Stimulated activated CD4-positive, alpha-beta T cell treated with anti-CD3 and anti-CD28 coated beads, Interleukin-2, amount 100 ng/mL, for 24 hours (primary cell): ENCODE measurements at regions not wholly inside any gene's neighbourhood (a gene's known extent, or its start where the extent isn't known, plus 50 kb on each side); places are given as distances from the start of the nearest gene placed in this dataset.

Experiments used
- DNase-seq, 2 donors: peaks; one replicate each; pipeline ENCODE4 v3.0.0-alpha.2; 2020

DNA sequence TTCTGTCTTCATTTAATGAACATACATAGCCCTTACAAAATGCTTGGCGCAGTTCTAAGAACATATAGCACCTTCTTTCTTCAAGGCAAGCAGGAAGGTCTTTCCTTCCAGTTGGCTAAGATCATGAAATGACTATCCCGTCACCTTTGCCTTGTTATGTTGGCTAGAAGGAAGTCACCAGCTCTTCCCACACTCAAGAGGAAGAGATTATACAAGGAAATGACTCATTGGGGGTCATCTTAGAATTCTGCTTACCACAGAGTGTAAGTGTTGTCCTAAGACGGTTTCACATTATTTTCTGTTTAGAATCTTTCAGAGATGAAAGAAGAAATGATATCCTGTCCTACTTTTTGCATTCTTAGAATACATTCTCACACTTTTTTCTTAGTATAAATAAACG is 808.0 kb upstream of the LUZP2 start:
- DNase-seq, result no peak

DNA sequence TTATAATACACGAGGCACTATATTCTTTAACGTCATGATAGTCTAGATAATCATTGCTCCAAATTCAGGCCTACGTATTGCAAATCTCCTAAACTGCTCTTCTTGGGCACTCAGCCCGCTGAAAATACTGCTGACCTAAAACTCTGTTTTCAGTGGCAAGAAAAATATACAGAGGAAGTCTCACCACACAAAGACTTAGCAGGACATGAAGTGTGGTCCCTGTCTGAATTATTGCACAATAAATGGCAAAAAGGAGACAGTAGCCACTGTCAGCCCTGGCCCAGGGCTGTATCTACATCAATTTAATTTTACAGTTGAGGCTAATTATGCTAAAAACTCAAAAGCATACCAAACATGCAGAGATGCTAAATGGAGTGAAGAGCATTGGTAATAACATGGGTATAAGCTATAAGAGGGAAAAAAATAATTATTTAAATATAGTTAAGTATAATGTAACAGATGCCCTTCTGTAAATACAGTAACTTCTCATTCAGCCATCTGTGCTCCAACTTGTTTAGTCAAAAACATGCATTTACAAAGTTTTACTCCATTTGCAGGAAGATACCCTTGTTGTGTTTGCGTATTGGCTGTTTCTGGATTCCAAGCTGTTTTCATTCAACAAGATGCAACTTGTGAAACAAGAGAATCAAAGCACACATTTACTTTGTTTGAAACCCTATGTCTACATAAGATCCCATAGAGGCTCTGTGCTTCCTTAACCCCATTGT is 800.0 kb upstream of the LUZP2 start:
- DNase-seq, result no peak

DNA sequence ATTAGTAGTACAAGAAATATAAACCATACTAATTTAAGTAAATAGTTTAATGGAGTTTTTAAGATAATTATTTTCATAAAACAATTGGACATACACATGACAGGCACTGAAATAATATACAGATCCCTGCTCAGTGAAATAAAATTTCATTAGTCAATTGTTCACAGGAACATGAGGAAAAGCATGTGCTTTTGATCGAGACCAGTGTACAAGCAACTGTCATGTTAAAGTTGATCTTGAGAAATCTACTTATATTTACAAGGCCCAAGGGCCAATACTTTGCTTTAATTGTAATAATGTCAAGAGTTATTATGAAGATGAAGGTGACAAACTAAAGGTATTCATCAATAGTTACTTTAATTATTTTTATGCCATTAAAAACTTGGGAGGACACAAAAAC is 792.7 kb upstream of the LUZP2 start:
- DNase-seq, result no peak

DNA sequence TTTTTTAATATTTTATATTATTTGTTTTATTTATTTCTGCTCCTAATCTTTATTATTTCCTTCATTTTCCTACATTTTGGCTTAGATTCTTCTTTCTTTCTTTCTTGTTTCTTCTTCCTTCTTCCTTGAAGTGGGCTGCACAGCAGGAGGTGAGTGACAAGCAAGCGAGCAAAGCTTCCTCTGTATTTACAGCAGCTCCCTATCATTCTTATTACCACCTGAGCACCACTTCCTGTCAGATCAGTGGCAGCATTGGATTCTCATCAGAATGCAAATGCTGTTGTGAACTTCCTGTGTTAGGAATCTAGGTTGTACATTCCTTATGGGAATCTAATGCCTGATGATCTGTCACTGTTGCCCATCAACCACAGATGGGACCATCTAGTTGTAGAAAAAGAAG is 784.9 kb upstream of the LUZP2 start:
- no peak for DNase-seq

DNA sequence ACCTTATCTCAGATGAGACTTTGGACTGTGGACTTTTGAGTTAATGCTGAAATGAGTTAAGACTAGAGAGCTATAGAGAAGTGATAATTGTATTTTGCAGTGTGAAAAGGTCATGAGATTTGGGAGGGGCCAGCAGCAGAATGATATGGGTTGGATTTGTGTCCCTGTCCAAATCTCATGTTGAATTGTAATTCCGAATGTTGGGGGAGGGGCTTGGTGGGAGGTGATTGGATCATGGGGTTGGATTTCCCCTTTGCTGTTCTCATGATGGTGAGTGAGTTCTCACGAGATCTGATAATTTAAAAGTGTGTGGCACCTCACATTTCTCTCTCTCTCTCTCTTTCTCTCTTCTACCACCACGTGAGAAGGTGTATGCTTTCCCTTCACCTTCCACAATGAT is 777.8 kb upstream of the LUZP2 start:
- no peak for DNase-seq

DNA sequence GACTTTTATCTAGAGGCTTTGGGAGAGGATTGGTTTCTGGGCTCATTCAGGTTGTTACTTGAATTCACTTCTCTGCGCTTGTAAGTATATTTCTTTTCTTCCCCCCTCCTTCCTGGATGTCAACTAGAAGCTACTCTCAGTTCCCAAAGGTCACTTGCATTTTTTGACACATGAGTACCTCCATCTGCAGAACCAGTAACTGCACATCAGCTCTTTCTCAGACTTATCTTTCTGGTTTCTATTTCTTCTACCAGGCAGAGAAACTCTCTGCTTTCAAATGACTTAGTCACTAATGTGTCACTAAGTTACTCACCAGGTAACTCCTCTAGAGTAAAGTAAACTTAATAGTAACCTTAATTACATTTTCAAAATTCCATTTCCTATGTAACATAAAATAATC is 773.0 kb upstream of the LUZP2 start:
- no peak for DNase-seq

DNA sequence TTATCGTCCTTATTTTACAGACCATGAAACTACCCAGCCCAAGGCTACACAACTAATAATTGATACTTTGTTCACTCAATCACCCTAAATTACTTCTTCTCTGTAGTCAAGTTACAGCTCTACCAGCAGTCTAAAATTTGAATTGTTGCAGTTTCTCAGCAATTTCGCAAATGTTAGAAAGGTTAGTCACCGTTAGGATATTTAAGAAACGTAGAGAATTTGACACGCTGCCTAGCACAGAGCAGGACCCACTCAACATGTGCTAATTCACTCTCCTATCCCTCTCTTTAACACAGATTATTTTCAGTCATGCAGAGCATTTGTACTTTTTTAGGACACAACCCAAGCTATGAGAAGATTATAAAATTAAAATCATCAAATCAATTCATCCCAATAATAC is 771.1 kb upstream of the LUZP2 start:
- DNase-seq, result no peak

DNA sequence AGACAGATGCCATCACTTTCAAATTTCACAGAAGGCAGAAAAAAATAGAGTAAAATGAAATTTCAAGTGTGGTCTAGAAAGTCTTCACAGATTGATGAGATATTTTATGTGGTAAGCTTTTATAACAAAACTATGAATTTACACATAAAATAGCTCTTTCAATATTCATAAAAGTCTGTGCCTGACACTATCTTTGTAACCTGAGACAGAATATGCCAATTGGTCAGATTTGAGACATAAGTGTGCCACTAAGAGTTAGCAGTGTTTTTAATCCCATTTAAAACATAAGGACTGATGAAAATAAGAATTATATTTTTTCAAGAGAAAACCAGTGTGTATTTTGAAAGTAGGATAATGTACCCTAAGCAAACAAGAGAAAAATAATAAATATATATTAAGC is 769.5 kb upstream of the LUZP2 start:
- no peak for DNase-seq

DNA sequence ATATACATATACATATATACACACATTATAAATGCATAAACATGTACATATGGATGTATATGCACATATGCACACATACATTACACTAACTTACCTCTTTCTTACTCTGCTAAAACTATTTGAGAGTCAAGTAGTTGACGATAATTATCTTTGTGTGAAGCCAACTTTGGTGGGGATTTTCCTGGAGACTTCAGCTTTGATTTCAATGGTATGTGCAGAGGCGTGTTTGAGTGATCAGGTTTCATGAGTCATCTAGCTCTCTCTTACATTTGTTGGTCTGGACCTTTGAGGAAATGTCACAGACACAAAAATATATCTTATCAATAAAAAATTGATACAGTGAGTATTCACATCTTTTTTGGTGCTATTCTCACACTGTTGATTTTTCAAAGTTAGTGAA is 769.1 kb upstream of the LUZP2 start:
- no peak for DNase-seq

DNA sequence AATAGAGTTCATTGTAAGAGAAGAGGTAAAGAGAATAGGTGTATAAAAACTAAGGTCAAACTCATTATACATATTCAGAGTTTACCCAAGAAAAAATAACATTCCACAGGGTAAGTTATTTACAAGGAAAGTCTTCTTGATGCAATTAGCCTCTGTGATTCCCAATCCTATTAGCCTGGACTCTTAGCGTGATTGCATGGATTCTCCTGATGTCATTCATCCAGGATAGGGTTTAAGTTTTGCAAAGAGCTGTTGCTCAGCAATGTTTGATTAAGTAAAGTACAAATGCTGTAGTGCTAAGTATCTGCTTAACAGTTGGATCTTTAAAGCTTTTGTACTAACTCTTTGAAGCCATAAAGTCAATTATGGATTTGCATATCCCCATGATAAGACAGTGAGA is 767.8 kb upstream of the LUZP2 start:
- DNase-seq, result no peak

DNA sequence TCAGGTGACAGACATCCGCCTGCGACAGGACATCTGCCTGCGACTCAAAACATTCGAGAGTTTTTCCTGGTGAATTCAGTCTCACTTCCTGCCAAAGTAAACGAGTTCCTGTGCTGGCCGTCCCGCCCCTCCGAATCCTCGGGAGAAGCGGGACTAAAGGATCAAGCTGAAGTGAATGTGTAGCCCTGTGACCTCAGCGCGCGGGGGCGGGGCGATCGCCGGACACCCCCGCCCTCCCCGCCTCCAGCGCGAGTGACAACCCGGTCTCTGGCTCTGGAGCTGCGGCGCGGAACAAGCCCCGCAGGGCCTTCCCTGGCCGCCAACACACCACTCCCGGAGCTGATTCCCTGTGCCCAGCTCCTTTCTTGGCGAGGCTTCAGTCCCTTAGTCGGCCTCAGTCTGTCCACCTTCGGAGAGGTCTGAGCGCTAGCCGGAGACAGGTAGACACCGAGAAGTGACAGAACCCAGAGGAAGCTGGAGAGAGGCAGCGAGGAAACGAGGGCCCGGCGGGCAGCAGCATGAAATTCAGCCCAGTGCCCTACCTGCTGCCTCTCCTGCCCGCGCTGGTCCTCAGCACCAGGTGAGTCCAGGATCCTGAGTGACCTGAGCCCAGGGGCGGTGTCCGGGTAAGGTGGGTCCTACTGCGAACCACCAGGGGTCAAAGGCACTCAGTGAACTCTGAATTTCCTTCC is 766.4 kb upstream of the LUZP2 start:
- no peak for DNase-seq

DNA sequence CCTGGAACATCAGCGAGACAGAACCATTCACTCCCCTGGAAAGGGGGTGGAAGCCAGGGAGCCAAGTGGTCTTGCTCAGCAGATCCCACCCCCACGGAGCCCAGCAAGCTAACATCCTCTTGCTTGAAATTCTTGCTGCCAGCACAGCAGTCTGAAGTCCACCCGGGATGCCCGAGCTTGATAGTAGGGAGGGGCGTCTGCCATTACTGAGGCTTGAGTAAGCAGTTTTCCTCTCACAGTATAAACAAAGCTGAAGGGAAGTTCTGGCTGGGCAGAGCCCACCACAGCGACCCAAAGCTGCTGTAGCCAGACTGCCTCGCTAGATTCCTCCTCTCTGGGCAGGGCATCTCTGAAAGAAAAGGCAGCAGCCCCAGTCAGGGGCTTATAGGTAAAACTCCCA is 764.8 kb upstream of the LUZP2 start:
- no peak for DNase-seq

DNA sequence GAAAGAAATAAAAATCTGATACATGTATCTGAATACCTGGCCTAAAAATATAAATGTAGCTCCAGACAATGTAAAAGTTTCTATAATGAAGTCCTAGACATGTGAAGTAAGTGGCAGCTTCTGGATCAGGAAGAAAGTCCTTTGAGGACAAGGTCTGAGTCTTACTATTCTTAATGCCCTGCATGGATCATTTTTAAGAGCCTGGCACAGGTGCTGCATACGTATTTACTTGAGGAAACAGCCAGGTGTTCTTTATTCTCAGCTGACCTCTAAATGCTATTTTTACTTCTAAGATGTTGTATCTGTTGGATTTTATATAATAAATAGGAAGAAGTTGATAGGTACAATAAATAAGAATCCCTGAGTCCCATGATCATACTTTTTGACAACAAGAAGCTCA is 750.0 kb upstream of the LUZP2 start:
- no peak for DNase-seq

DNA sequence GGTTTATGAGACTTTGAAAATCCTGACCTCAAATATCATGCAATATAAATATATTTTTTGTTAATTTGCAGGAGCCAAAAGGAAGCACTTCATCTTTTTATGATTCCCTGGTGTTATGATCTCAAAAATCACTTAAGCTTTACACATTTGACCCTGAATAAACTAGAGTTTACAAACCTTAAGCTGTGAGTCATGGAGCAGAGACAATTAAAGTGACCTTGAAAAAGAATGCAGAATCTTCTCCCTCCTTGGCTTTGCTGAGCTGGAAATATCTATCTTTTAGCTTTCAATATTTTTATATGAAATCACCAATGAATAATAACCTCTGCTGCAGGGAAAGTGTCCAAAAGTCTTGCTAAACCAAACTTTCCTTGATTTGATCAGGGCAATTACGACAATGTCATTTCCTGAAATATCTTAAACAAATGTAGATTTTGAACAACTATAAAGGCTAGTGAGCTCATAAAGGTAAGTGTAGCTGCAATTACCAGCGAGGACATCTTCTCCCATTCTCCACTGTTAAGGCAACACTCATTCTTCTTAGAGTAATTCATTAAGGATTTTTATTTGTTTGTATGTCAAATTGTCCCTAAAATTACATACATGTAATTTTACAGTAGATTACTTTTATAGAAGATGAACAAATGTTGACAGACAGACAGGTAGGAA is 747.0 kb upstream of the LUZP2 start:
- DNase-seq, result no peak

DNA sequence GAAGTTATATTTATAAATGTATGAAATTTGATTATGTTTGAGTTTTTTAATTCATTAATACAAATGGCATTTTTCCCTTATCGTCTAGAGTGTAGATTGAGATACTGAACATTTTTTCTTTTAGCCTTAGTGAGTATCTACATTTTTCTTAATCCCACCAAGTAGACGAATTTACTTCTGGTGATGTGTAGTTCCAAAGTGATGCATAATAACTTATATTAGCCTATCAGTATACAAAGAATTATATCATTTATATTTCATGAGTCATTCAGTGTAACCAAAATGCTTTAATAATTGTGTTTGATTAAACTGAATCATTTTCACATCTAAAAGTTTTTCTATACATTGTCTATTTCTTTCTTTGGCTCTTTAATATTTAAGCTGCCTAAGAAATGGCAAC is 745.6 kb upstream of the LUZP2 start:
- DNase-seq, result no peak

DNA sequence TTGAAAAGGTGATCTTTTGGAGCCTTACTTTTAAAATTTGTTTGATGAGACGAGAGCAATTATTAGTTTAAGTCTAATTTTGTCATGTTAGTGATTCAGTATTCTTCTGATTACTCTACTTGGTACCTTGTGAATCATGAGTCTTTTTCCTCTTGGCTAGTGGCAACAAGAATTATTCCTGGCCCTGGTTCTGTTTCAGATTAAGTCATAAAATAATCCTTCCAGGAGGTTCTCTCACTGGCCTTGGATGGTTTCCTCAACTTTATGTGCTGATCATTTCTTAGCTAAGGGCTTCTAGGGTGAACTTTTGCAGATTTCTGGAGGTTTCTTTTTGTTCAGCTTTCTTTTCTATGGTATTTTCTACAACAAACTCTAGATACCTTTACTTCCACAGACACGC is 741.8 kb upstream of the LUZP2 start:
- DNase-seq, result no peak

DNA sequence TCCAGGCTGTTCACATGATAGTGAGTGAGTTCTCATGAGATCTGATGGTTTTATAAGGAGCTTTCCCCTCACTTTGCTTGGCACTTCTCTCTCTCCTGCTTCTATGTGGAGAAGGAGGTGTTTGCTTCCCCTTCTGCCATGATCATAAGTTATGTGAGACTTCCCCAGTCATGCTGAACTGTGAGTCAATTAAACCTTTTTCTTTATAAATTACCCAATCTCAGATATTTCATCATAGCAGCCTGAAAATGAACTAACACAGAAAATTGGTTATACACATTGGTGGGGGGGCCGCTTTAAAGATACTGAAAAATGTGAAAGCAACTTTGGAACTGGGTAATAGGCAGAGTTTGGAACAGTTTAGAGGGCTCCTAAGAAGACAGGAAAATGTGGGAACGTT is 741.1 kb upstream of the LUZP2 start:
- no peak for DNase-seq

DNA sequence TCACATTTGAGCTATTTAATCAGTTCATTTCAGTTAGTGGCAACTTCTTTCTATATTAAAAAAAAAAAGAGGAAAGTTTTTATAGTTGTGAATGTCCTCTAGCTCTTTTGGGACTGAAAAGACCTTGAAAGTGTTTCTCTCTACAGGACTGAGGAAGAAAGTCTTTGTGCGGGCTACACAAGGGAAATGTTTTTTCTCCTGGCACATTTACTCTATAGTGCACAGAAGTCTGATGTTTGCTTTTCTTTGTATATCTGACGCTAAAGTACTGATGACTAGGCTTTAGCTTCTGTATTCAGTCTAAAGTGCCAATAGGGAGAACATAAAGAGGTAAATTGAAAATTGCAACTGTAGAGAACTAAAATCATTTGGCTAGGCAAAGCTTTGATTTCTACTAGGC is 737.4 kb upstream of the LUZP2 start:
- DNase-seq, result no peak

DNA sequence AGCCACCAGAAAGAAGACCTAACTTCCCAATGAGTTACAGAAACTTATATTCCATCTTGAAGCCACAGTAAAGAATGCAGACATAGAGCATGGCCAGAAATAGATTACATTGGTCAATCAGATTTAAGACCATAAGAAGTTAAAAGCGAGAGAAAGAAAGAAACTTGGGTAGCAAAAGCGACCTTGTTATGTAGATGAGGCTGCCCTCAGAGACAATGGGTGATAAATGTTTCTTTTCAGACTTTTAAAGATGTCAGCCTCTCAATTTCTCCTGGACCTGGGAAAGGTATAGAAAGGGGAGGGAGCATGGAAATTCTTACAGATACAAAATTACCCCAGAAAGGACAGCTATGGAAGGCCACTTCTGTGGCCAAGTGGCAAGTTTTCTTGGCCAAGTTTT is 732.6 kb upstream of the LUZP2 start:
- DNase-seq, result no peak

DNA sequence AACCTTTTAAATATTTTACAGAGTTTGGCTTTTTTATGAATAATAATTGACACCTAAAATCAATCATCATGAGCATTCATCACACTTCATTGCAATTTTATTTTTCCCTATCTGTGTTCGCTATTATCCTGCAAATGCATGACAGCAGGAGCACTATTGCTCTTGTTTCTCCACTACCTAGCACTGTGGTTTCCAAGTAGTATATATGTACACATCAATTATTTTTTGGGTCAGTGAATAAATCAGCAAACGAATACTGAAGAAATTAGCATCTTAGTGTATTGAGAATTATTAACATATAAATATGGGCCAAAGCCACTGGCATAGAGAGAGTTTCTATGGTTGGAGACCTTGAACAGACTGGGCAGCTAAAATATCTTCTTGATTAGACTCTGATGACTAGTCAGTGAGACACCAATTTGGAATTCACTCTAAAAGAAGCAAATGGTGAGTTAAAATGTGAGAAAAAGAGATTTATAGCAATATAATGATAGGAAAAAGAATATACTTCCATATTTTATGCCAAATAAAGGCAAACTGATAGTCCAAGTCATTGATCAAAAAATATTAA is 731.1 kb upstream of the LUZP2 start:
- DNase-seq, result no peak

DNA sequence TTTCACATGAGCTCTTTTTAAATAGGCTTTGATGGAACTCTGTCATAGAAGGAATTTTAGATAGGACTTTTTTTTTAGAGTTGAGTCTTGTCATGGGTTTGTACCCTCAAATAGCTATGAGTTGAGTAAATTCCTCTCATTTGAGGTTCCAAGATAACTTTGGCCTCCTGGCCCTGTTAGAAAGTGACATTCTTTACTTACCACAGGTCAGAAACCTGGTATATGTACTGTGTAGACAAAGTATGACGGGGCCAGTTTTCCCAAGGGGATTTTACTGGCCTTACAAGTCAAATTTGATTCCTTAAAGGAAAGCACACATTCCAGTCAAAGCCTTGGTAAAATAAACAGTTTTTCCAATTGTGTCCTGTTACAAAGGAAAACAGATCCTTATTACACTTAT is 729.3 kb upstream of the LUZP2 start:
- DNase-seq, result no peak

DNA sequence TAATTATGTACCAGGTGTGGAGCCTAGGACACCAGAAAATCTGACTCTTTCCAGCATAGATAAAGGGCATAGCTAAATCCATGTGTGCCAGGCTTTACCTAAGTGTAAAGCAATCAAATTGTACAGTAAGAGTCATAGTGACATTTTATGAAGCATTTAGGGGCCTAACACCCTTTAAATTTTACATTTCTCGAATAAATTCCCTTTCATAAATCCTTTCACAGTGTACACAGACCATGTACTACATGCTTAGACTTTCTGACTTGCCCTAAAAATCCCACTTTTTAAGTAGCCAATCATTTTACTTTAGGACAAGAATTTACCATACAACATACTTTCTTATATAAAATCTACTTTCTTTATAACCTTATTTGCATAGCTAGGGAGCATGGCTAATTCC is 727.6 kb upstream of the LUZP2 start:
- no peak for DNase-seq

DNA sequence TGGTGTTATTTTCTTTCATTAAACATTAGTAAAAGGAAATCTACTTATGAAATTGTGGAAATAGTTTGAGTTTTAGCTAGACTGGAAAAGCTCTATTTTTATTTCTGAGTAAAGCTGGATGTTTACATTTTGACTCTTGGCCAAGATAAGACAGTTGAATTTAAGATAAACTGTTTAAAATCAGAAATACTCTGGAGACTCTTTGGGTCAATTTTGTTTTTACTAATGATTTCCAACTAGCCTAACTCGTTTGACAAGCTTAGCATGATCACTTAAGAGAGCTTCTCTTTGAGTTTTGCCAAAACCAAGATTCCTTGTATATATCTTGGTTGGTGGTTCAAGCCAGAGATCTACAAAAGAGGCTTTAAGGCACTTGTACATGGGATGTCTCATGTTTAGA is 724.8 kb upstream of the LUZP2 start:
- no peak for DNase-seq

DNA sequence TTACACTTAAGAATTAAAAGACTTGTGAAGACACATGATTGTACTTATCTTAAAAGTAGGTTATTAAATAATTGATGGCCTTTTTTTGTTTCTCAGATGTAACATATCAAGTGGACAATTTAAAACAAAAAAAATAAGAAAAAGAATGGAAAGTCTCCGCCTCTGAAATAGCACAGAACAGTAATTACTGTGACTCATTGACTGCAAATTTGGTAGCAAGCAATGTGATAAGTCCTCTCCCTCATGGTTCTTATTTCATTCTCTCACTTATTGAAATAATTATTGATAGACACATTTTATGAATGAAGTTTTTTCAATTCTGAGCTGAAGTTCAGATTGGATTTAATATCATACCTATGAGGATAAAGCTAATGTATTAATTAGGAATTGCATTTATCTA is 717.9 kb upstream of the LUZP2 start:
- DNase-seq, result no peak
